ENCODE measurements at regions not wholly inside any gene's neighbourhood (a gene's known extent, or its start where the extent isn't known, plus 50 kb on each side); places are given as distances from the start of the nearest gene placed in this dataset.

DNA sequence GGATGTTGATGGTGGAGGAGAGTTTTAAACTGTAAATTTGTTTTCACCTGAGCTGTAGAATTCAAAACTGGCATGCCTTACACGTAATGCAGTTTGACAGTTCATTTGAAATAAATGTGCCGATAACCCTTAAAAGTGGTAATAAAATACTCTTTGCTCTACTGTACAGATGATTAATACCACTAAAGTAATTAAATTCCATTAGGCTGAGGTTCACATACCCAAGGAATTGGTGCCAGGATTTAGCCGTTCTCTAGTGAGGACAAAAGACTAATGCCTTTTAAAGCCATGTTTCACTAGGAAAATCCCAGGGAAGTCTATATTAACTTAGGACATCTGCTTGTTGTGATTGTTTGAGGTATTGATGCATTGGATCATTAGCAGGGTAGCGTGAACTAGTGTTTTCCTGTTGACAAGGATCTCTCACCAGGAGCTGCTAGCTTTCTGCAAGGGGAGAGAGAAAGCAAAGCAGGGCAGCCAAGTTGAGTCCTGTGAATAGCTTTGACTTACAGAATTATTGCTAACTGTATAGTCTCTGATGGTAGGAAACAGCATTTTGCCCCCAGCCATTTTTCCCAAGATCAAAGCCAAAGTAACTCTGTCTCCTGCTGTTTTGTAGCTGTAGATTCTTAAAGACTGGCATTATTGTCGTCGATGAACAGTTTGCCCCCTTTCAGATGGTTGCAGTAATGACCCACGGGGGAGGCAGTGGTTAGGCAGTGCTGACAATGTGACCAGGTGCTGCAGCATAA, 280.9 kb upstream of the FANCL start:
- TF ChIP-seq POLR2A (IDR thresholded peaks at IDR 0.05): no peak
- no peak for TF ChIP-seq CTCF (IDR thresholded peaks at IDR 0.05)
